H54 (cell line): ENCODE measurements at regions not wholly inside any gene's neighbourhood (a gene's known extent, or its start where the extent isn't known, plus 50 kb on each side); places are given as distances from the start of the nearest gene placed in this dataset.

ENCODE experiments used
- DNase-seq: peaks from one replicate; pipeline ENCODE4 v3.0.0; 2011; ENCODE audit warnings: low spot score, mixed read lengths; ENCODE audit not compliant: insufficient read length
- FAIRE-seq: peaks from 3 replicates; lab custom pipeline; 2011; peaks lifted over from hg19 to GRCh38; lab: Jason Lieb, UNC
- POLR2A ChIP-seq: IDR thresholded peaks from 2 replicates; pipeline ENCODE4 v1.6.1; 2011; ENCODE audit warnings: low read depth, mild to moderate bottlenecking, low read length

- TF ChIP-seq POLR2A = no peak
- no peak for FAIRE-seq
Measured at GRCh38 chr2:16330012-16330411, 335.6 kb downstream of the CYRIA start.

GRCh38 chr2:16329421-16329820 is 336.2 kb downstream of the CYRIA start:
- no peak for DNase-seq
- FAIRE-seq = no peak
- TF ChIP-seq POLR2A = no peak

More at GRCh38 chr2:16330012-16330411, 335.6 kb downstream of the CYRIA start:
- DNase-seq = no peak

GRCh38 chr2:16328521-16329190 is 337.0 kb downstream of the CYRIA start:
- FAIRE-seq = no peak

GRCh38 chr2:16327326-16327725 is 338.3 kb downstream of the CYRIA start:
- no peak for FAIRE-seq
- no peak for DNase-seq
- TF ChIP-seq POLR2A = no peak

More at GRCh38 chr2:16328521-16329190, 337.0 kb downstream of the CYRIA start:
- no peak for TF ChIP-seq POLR2A
- no peak for DNase-seq

- DNase-seq (no peak), FAIRE-seq (no peak)
- TF ChIP-seq POLR2A = no peak
Measured at GRCh38 chr2:16326711-16327300, 338.8 kb downstream of the CYRIA start.

- DNase-seq (no peak), FAIRE-seq (no peak)
- TF ChIP-seq POLR2A = no peak
Measured at GRCh38 chr2:16325976-16326510, 339.6 kb downstream of the CYRIA start.

GRCh38 chr2:16325016-16325975 is 340.3 kb downstream of the CYRIA start:
- no peak for DNase-seq

GRCh38 chr2:16324544-16324937 is 341.1 kb downstream of the CYRIA start:
- no peak for DNase-seq
- no peak for TF ChIP-seq POLR2A
- no peak for FAIRE-seq

More at GRCh38 chr2:16325016-16325975, 340.3 kb downstream of the CYRIA start:
- TF ChIP-seq POLR2A = no peak
- FAIRE-seq = no peak

- no peak for TF ChIP-seq POLR2A
- DNase-seq = no peak
- FAIRE-seq = no peak
Measured at GRCh38 chr2:16323551-16324543, 341.8 kb downstream of the CYRIA start.

GRCh38 chr2:16323126-16323520 is 342.5 kb downstream of the CYRIA start:
- no peak for TF ChIP-seq POLR2A
- FAIRE-seq (no peak), DNase-seq (no peak)

GRCh38 chr2:16322308-16323125 is 343.1 kb downstream of the CYRIA start:
- DNase-seq = no peak
- TF ChIP-seq POLR2A = no peak
- no peak for FAIRE-seq

- no peak for FAIRE-seq
- DNase-seq = no peak
- no peak for TF ChIP-seq POLR2A
Measured at GRCh38 chr2:16321872-16322271, 343.8 kb downstream of the CYRIA start.
